GM12878 (cell line): ENCODE measurements at regions not wholly inside any gene's neighbourhood (a gene's known extent, or its start where the extent isn't known, plus 50 kb on each side); places are given as distances from the start of the nearest gene placed in this dataset.

Experiments
- ATAC-seq: fragments of 200-7000 bp; cut with Tn5 transposase; 3 replicates; pipeline ENCODE4 v1.9.1; 2020; ENCODE audit warnings: mild to moderate bottlenecking, moderate library complexity
- BruUV-seq: library from RNA; stranded (reverse); fragments of 400-500 nt; replicated peaks from 2 replicates; lab custom pipeline; 2021; lab: Mats Ljungman, UMichigan
- CTCF ChIA-PET: fragments of 300-600 bp; sonication (Branson Sonifier 250); formaldehyde crosslinking; extraction: SDS; loops from one replicate; lab custom pipeline; 2021; ENCODE audit warnings: inconsistent platforms; lab: Yijun Ruan, JAX
- POLR2A ChIA-PET: fragments of 350-600 bp; formaldehyde crosslinking; extraction: SDS; loops from one replicate; lab custom pipeline; 2021; ENCODE audit warnings: inconsistent platforms; lab: Charles Lee
- RAD21 ChIA-PET: fragments of 300-600 bp; sonication (Branson Sonifier 250); formaldehyde crosslinking; loops from one replicate; lab custom pipeline; 2023; ENCODE audit warnings: antibody characterized with exemption; ENCODE audit not compliant: unreplicated experiment; lab: Charles Lee
- SMC1A ChIA-PET: fragments of 300-600 bp; sonication (Branson Sonifier 250); formaldehyde crosslinking; loops from one replicate; lab custom pipeline; 2023; ENCODE audit not compliant: unreplicated experiment, uncharacterized antibody; lab: Charles Lee
- DNase-seq: peaks from one replicate; pipeline ENCODE4 v3.0.0-alpha.2; 2011; ENCODE audit warnings: low read depth, low spot score
- FAIRE-seq: peaks from 3 replicates; lab custom pipeline; 2011; peaks lifted over from hg19 to GRCh38; lab: Jason Lieb, UNC
- H2AFZ ChIP-seq: 2 replicates; pipeline ENCODE4 v1.6.0; 2011; ENCODE audit warnings: low read depth, low read length, control low read depth; ENCODE audit not compliant: control insufficient read depth
- H3K27ac ChIP-seq: 2 replicates; pipeline ENCODE4 v1.5.1; 2011; ENCODE audit warnings: control low read depth; ENCODE audit not compliant: control insufficient read depth, insufficient read depth
- H3K27me3 ChIP-seq, 2 experiments: replicated peaks in 1 of 2; 2 replicates each; pipeline versions ENCODE4 v1.6.0 to v1.6.1; 2011; ENCODE audit warnings: low read length in 1 of 2; ENCODE audit not compliant: control insufficient read depth in 2 of 2, insufficient read depth in 2 of 2
- H3K36me3 ChIP-seq, 2 experiments: 2 replicates each; pipeline ENCODE4 v1.5.1; 2011; ENCODE audit warnings: low read length in 1 of 2; ENCODE audit not compliant: control insufficient read depth in 2 of 2, insufficient read depth in 2 of 2
- H3K4me1 ChIP-seq: 2 replicates; pipeline ENCODE4 v1.6.1; 2011; ENCODE audit warnings: mild to moderate bottlenecking, low read length, moderate library complexity, mixed read lengths; ENCODE audit not compliant: control insufficient read depth, insufficient read depth
- H3K4me2 ChIP-seq: 2 replicates; pipeline ENCODE4 v1.6.0; 2011; ENCODE audit warnings: control low read depth; ENCODE audit not compliant: control insufficient read depth, insufficient read depth
- H3K4me3 ChIP-seq: fragments of 200-600 bp; sonication (generic); 2 replicates; pipeline ENCODE4 v1.5.1; 2016
- H3K79me2 ChIP-seq: 2 replicates; pipeline ENCODE4 v1.6.0; 2011; ENCODE audit warnings: low read length; ENCODE audit not compliant: control insufficient read depth, insufficient read depth
- H3K9ac ChIP-seq: 2 replicates; pipeline ENCODE4 v1.8.0; 2011; ENCODE audit warnings: low read length, control low read depth, mixed read lengths; ENCODE audit not compliant: control insufficient read depth, insufficient read depth
- H3K9me3 ChIP-seq: replicated peaks from 3 replicates; pipeline ENCODE4 v1.5.1; 2011; ENCODE audit warnings: mild to moderate bottlenecking, low read length; ENCODE audit not compliant: control insufficient read depth, insufficient read depth
- H4K20me1 ChIP-seq: 2 replicates; pipeline ENCODE4 v1.6.0; 2011; ENCODE audit not compliant: control insufficient read depth, insufficient read depth
- BMI1 ChIP-seq: fragments of 450-650 bp; IDR thresholded peaks from 2 replicates; pipeline ENCODE4 v1.6.1; 2016; ENCODE audit warnings: mild to moderate bottlenecking, moderate library complexity, borderline replicate concordance
- EGR1 ChIP-seq, 2 experiments: IDR thresholded peaks; 1 replicate in 1 of 2; 2 replicates in 1 of 2; pipeline ENCODE4 v1.6.1; 2011 to 2012; ENCODE audit warnings: low read depth in 2 of 2, low read length in 2 of 2, borderline replicate concordance in 1 of 2, mild to moderate bottlenecking in 1 of 2, moderate library complexity in 1 of 2
- KAT2A ChIP-seq: conservative IDR thresholded peaks from 2 replicates; pipeline ENCODE4 v1.6.1; 2011; ENCODE audit warnings: low read depth, low read length; ENCODE audit not compliant: control insufficient read depth
- NRF1 ChIP-seq: conservative IDR thresholded peaks from 2 replicates; pipeline ENCODE4 v1.6.1; 2011; ENCODE audit warnings: mild to moderate bottlenecking, low read depth, low read length, improper control_type of control experiment
- POLR2A ChIP-seq: IDR thresholded peaks from 2 replicates; pipeline ENCODE4 v1.6.1; 2011; ENCODE audit warnings: low read depth, mild to moderate bottlenecking, low read length
- RFX5 ChIP-seq: IDR thresholded peaks from 2 replicates; pipeline ENCODE4 v1.6.1; 2011; ENCODE audit warnings: low read depth, low read length, improper control_type of control experiment
- ZNF207 ChIP-seq: fragments of 450-650 bp; IDR thresholded peaks from 2 replicates; pipeline ENCODE4 v1.6.1; 2014; ENCODE audit warnings: antibody characterized with exemption, mild to moderate bottlenecking, borderline replicate concordance
- ZZZ3 ChIP-seq: IDR thresholded peaks from 2 replicates; pipeline ENCODE4 v1.6.1; 2011; ENCODE audit warnings: low read depth; ENCODE audit not compliant: control insufficient read depth, insufficient read length
- WGBS: methylation state at CpG from one replicate; pipeline ENCODE4 v1.1.6; 2016; ENCODE audit warnings: low lambda C conversion rate; ENCODE audit not compliant: insufficient replicate concordance, insufficient coverage; ENCODE audit errors: missing lambda C conversion rate; 5-methylcytosine and 5-hydroxymethylcytosine counted together
- in situ Hi-C: fragments of 300-500 bp; cut with MboI; formaldehyde crosslinking; loops from 9 replicates; pipeline ENCODE4 v1.14.3; 2018; ENCODE audit warnings: mixed read lengths
- intact Hi-C: fragments of 100-400 bp; cut with micrococcal nuclease; formaldehyde crosslinking; loops from one replicate; pipeline ENCODE4 v1.14.2; 2022; ENCODE audit not compliant: unreplicated experiment
- TF ChIP-seq, protein P1 (sequence below): IDR thresholded peaks from 2 replicates; pipeline ENCODE4 v1.6.1; 2012; ENCODE audit warnings: low read length, inconsistent platforms
- TF ChIP-seq, protein P2 (sequence below): fragments of 450-650 bp; IDR thresholded peaks from 2 replicates; pipeline ENCODE4 v1.6.1; 2014; ENCODE audit warnings: mild to moderate bottlenecking
- TF ChIP-seq, protein P3 (sequence below): IDR thresholded peaks from 2 replicates; pipeline ENCODE4 v1.6.1; 2011; ENCODE audit warnings: mild to moderate bottlenecking, low read depth, low read length, moderate library complexity; ENCODE audit not compliant: insufficient replicate concordance
- TF ChIP-seq, protein P4 (sequence below): fragments of 450-650 bp; formaldehyde crosslinking; IDR thresholded peaks from 2 replicates; pipeline ENCODE4 v1.4.0; 2020; ENCODE audit warnings: mild to moderate bottlenecking, moderate library complexity
- TF ChIP-seq, protein P5 (sequence below): fragments of 150-350 bp; IDR thresholded peaks from 2 replicates; pipeline ENCODE4 v1.6.1; 2014; ENCODE audit warnings: mild to moderate bottlenecking, low read depth, low read length

DNA sequence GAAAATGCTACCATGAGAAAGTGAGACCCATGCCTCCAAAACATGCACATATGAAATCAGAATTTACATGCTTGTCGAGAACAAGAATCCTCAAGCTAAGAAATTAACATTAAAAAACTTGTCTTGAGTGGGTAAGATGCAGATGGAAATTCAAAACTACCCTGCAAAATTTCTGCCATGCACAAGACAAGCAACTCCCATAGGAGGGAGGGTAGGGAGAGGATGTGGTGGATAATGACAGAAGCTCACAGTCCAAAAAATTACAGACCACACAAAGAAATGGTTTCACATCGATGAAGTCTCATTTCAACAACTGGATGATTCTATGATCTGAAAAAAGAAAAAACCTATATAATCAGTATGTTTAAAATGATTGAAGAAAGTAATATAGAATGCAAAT, 319.9 kb upstream of the PTGER4 start (continued):
- TF ChIP-seq ZNF207 (no peak), ZZZ3 (no peak), POLR2A (no peak), EGR1 (IDR thresholded peaks at IDR 0.05; ENCODE audit: borderline replicate concordance in 1 of 2, low read depth in 2 of 2, low read length in 2 of 2) (no peak)
- TF ChIP-seq, protein P1, sequence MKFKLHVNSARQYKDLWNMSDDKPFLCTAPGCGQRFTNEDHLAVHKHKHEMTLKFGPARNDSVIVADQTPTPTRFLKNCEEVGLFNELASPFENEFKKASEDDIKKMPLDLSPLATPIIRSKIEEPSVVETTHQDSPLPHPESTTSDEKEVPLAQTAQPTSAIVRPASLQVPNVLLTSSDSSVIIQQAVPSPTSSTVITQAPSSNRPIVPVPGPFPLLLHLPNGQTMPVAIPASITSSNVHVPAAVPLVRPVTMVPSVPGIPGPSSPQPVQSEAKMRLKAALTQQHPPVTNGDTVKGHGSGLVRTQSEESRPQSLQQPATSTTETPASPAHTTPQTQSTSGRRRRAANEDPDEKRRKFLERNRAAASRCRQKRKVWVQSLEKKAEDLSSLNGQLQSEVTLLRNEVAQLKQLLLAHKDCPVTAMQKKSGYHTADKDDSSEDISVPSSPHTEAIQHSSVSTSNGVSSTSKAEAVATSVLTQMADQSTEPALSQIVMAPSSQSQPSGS: no peak
- TF ChIP-seq, protein P2, sequence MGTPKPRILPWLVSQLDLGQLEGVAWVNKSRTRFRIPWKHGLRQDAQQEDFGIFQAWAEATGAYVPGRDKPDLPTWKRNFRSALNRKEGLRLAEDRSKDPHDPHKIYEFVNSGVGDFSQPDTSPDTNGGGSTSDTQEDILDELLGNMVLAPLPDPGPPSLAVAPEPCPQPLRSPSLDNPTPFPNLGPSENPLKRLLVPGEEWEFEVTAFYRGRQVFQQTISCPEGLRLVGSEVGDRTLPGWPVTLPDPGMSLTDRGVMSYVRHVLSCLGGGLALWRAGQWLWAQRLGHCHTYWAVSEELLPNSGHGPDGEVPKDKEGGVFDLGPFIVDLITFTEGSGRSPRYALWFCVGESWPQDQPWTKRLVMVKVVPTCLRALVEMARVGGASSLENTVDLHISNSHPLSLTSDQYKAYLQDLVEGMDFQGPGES: no peak

DNA sequence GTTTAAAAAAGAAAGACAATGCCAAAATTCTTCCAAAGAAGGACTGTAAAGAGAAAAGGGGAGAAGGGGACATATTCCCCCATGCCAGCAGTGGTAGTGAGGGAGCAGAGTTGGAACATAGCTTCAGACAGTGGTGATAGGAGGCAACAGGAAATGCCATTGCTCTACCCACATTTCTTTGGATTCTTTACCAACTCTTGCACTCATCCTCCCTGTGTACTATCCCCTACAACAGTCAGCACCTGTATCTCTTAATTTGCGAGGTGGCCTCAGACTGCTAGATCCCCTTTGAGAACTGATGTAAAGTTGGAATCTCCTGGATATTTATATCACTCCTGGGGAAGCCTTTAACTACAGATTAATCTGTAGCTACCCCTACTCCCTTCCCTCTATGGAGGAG, 320.6 kb upstream of the PTGER4 start:
- CTCF ChIA-PET: no interaction called here
- intact Hi-C loops: no loop called here
- in situ Hi-C loops: no loop called here
- FAIRE-seq (no peak), ATAC-seq (no peak), DNase-seq (no peak)
- RAD21 ChIA-PET: no interaction called here
- Histone ChIP-seq H3K9ac (no peak overlapping the region), H3K79me2 (no peaks in the 10 kb centered on the region), H3K36me3 (no peaks in the 10 kb centered on the region), H3K27ac (no peak overlapping the region), H3K4me2 (no peak overlapping the region), H4K20me1 (no peaks in the 10 kb centered on the region; the same call in 1 of the 2 replicates), H3K4me3 (no peak overlapping the region), H3K9me3 (no peaks in the 10 kb centered on the region; the same call in 2 of the 3 replicates), H2AFZ (no peak overlapping the region), H3K27me3 (no peaks in the 10 kb centered on the region), H3K4me1 (no peaks in the 10 kb centered on the region)
- 72% methylated on average over 1 of the region's 1 CpG for WGBS
- POLR2A ChIA-PET: no interaction called here
- SMC1A ChIA-PET: no interaction called here
- no TSS peak for BruUV-seq
- TF ChIP-seq, protein P3, sequence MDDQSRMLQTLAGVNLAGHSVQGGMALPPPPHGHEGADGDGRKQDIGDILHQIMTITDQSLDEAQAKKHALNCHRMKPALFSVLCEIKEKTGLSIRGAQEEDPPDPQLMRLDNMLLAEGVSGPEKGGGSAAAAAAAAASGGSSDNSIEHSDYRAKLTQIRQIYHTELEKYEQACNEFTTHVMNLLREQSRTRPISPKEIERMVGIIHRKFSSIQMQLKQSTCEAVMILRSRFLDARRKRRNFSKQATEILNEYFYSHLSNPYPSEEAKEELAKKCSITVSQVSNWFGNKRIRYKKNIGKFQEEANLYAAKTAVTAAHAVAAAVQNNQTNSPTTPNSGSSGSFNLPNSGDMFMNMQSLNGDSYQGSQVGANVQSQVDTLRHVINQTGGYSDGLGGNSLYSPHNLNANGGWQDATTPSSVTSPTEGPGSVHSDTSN: no peak
- TF ChIP-seq, protein P4, sequence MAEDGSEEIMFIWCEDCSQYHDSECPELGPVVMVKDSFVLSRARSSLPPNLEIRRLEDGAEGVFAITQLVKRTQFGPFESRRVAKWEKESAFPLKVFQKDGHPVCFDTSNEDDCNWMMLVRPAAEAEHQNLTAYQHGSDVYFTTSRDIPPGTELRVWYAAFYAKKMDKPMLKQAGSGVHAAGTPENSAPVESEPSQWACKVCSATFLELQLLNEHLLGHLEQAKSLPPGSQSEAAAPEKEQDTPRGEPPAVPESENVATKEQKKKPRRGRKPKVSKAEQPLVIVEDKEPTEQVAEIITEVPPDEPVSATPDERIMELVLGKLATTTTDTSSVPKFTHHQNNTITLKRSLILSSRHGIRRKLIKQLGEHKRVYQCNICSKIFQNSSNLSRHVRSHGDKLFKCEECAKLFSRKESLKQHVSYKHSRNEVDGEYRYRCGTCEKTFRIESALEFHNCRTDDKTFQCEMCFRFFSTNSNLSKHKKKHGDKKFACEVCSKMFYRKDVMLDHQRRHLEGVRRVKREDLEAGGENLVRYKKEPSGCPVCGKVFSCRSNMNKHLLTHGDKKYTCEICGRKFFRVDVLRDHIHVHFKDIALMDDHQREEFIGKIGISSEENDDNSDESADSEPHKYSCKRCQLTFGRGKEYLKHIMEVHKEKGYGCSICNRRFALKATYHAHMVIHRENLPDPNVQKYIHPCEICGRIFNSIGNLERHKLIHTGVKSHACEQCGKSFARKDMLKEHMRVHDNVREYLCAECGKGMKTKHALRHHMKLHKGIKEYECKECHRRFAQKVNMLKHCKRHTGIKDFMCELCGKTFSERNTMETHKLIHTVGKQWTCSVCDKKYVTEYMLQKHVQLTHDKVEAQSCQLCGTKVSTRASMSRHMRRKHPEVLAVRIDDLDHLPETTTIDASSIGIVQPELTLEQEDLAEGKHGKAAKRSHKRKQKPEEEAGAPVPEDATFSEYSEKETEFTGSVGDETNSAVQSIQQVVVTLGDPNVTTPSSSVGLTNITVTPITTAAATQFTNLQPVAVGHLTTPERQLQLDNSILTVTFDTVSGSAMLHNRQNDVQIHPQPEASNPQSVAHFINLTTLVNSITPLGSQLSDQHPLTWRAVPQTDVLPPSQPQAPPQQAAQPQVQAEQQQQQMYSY (CRISPR knock-in tag): no peak
- TF ChIP-seq NRF1 (no peak), BMI1 (no peak), RFX5 (no peak), KAT2A (no peak)
- TF ChIP-seq, protein P5, sequence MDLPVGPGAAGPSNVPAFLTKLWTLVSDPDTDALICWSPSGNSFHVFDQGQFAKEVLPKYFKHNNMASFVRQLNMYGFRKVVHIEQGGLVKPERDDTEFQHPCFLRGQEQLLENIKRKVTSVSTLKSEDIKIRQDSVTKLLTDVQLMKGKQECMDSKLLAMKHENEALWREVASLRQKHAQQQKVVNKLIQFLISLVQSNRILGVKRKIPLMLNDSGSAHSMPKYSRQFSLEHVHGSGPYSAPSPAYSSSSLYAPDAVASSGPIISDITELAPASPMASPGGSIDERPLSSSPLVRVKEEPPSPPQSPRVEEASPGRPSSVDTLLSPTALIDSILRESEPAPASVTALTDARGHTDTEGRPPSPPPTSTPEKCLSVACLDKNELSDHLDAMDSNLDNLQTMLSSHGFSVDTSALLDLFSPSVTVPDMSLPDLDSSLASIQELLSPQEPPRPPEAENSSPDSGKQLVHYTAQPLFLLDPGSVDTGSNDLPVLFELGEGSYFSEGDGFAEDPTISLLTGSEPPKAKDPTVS: no peak
- TF ChIP-seq, protein P1: no peak
